HAP-1 (cell line): ENCODE measurements at regions not wholly inside any gene's neighbourhood (a gene's known extent, or its start where the extent isn't known, plus 50 kb on each side); places are given as distances from the start of the nearest gene placed in this dataset.

ENCODE experiments used
- DNase-seq, 2 experiments: peaks; one replicate each; pipeline ENCODE4 v3.0.0-alpha.2; 2016 to 2020; ENCODE audit warnings: low spot score in 2 of 2
- H3K27me3 ChIP-seq: fragments of 250-450 bp; sonication (Bioruptor Pico); 2 replicates; pipeline ENCODE4 v1.5.1; 2020; ENCODE audit warnings: low read depth, mild to moderate bottlenecking, moderate library complexity
- H3K36me3 ChIP-seq: fragments of 250-450 bp; sonication (Bioruptor Pico); replicated peaks from 2 replicates; pipeline ENCODE4 v1.5.1; 2020; ENCODE audit warnings: mild to moderate bottlenecking
- H3K4me1 ChIP-seq: fragments of 250-450 bp; sonication (Bioruptor Pico); 2 replicates; pipeline ENCODE4 v1.5.1; 2020; ENCODE audit warnings: mild to moderate bottlenecking
- H3K4me3 ChIP-seq: fragments of 250-450 bp; sonication (Bioruptor Pico); 2 replicates; pipeline ENCODE4 v1.5.1; 2020; ENCODE audit warnings: mild to moderate bottlenecking, moderate library complexity
- H3K9me3 ChIP-seq: fragments of 250-450 bp; sonication (Bioruptor Pico); 2 replicates; pipeline ENCODE4 v1.5.1; 2020; ENCODE audit warnings: mild to moderate bottlenecking, moderate library complexity
- in situ Hi-C: fragments of 300-500 bp; cut with MboI; formaldehyde crosslinking; loops from 3 replicates; pipeline ENCODE4 v1.14.3; 2020; ENCODE audit warnings: low sequenced_read_pairs, inconsistent platforms, mixed read lengths

- Histone ChIP-seq H3K9me3 (no peaks in the 10 kb centered on the region), H3K27me3 (no peaks in the 10 kb centered on the region), H3K4me3 (no peak overlapping the region), H3K4me1 (peaks cover 17% of the 10 kb centered on the region), H3K36me3 (no peaks in the 10 kb centered on the region)
- DNase-seq: no peak
- in situ Hi-C loops: no loop called here
These were observed 399.0 kb upstream of the MEF2C start for GRCh38 chr5:89281766-89282553.

- no peak overlapping the region for H3K4me3 ChIP-seq
- peaks cover 17% of the 10 kb centered on the region for H3K4me1 ChIP-seq
- no peaks in the 10 kb centered on the region for H3K27me3 ChIP-seq
- in situ Hi-C loops: no loop called here
- no peaks in the 10 kb centered on the region for H3K9me3 ChIP-seq
- no peak for DNase-seq
- no peaks in the 10 kb centered on the region for H3K36me3 ChIP-seq
These were observed 398.2 kb upstream of the MEF2C start for GRCh38 chr5:89281211-89281610.

GRCh38 chr5:89280103-89281037 lies 397.4 kb upstream of the MEF2C start:
- Histone ChIP-seq H3K4me1 (peaks cover 17% of the 10 kb centered on the region), H3K36me3 (no peaks in the 10 kb centered on the region), H3K9me3 (no peaks in the 10 kb centered on the region), H3K27me3 (no peaks in the 10 kb centered on the region), H3K4me3 (no peak overlapping the region)
- DNase-seq: peak; percentile 35 to 96
- in situ Hi-C loops: no loop called here

- in situ Hi-C loops: no loop called here
- peaks cover 17% of the 10 kb centered on the region for H3K4me1 ChIP-seq
These were observed 396.5 kb upstream of the MEF2C start for GRCh38 chr5:89279391-89280036.

GRCh38 chr5:89277816-89278215 lies 394.8 kb upstream of the MEF2C start:
- H3K36me3 ChIP-seq: no peaks in the 10 kb centered on the region
- in situ Hi-C loops: no loop called here
- no peak for DNase-seq

More at GRCh38 chr5:89279391-89280036, 396.5 kb upstream of the MEF2C start:
- no peak for DNase-seq
- H3K9me3 ChIP-seq: no peaks in the 10 kb centered on the region
- no peak overlapping the region for H3K4me3 ChIP-seq
- H3K36me3 ChIP-seq: no peaks in the 10 kb centered on the region
- no peaks in the 10 kb centered on the region for H3K27me3 ChIP-seq

GRCh38 chr5:89276566-89277305 lies 393.8 kb upstream of the MEF2C start:
- H3K27me3 ChIP-seq: no peaks in the 10 kb centered on the region
- H3K4me3 ChIP-seq: no peak overlapping the region
- no peak for DNase-seq
- no peaks in the 10 kb centered on the region for H3K36me3 ChIP-seq
- in situ Hi-C loops: no loop called here
- peaks cover 17% of the 10 kb centered on the region for H3K4me1 ChIP-seq
- no peaks in the 10 kb centered on the region for H3K9me3 ChIP-seq

More at GRCh38 chr5:89277816-89278215, 394.8 kb upstream of the MEF2C start:
- H3K4me3 ChIP-seq: no peak overlapping the region
- H3K4me1 ChIP-seq: peaks cover 17% of the 10 kb centered on the region
- H3K27me3 ChIP-seq: no peaks in the 10 kb centered on the region
- no peaks in the 10 kb centered on the region for H3K9me3 ChIP-seq

- no peak overlapping the region for H3K4me3 ChIP-seq
- H3K4me1 ChIP-seq: peaks cover 9% of the 10 kb centered on the region
- DNase-seq: no peak
- no peaks in the 10 kb centered on the region for H3K9me3 ChIP-seq
- H3K36me3 ChIP-seq: no peaks in the 10 kb centered on the region
- H3K27me3 ChIP-seq: no peaks in the 10 kb centered on the region
- in situ Hi-C loops: no loop called here
These were observed 392.3 kb upstream of the MEF2C start for GRCh38 chr5:89275066-89275855.

- H3K4me3 ChIP-seq: no peak overlapping the region
- no peaks in the 10 kb centered on the region; the same call in 1 of the 2 replicates for H3K4me1 ChIP-seq
- no peaks in the 10 kb centered on the region for H3K36me3 ChIP-seq
- in situ Hi-C loops: no loop called here
- no peaks in the 10 kb centered on the region for H3K9me3 ChIP-seq
- no peaks in the 10 kb centered on the region for H3K27me3 ChIP-seq
- no peak for DNase-seq
These were observed 390.3 kb upstream of the MEF2C start for GRCh38 chr5:89273289-89273688.

- Histone ChIP-seq H3K4me1 (no peaks in the 10 kb centered on the region; the same call in 1 of the 2 replicates), H3K36me3 (no peaks in the 10 kb centered on the region), H3K27me3 (no peaks in the 10 kb centered on the region), H3K4me3 (no peak overlapping the region), H3K9me3 (no peaks in the 10 kb centered on the region)
- DNase-seq: no peak
- in situ Hi-C loops: no loop called here
These were observed 387.9 kb upstream of the MEF2C start for GRCh38 chr5:89270901-89271300.

- H3K4me3 ChIP-seq: no peak overlapping the region
- H3K27me3 ChIP-seq: no peaks in the 10 kb centered on the region
- H3K9me3 ChIP-seq: no peaks in the 10 kb centered on the region
- no peaks in the 10 kb centered on the region for H3K36me3 ChIP-seq
- no peaks in the 10 kb centered on the region; the same call in 1 of the 2 replicates for H3K4me1 ChIP-seq
- no peak for DNase-seq
- in situ Hi-C loops: no loop called here
These were observed 386.7 kb upstream of the MEF2C start for GRCh38 chr5:89269721-89270120.

GRCh38 chr5:89268460-89268859 lies 385.5 kb upstream of the MEF2C start:
- no peak overlapping the region for H3K4me3 ChIP-seq
- DNase-seq: no peak
- H3K4me1 ChIP-seq: no peaks in the 10 kb centered on the region
- no peaks in the 10 kb centered on the region for H3K9me3 ChIP-seq
- H3K27me3 ChIP-seq: no peaks in the 10 kb centered on the region
- H3K36me3 ChIP-seq: no peaks in the 10 kb centered on the region
- in situ Hi-C loops: no loop called here

GRCh38 chr5:89267788-89268187 lies 384.8 kb upstream of the MEF2C start:
- no peaks in the 10 kb centered on the region for H3K9me3 ChIP-seq
- in situ Hi-C loops: no loop called here
- H3K36me3 ChIP-seq: no peaks in the 10 kb centered on the region
- DNase-seq: no peak
- no peaks in the 10 kb centered on the region for H3K4me1 ChIP-seq
- H3K27me3 ChIP-seq: no peaks in the 10 kb centered on the region
- H3K4me3 ChIP-seq: no peak overlapping the region
